Hindlimb muscle (tissue), 1 donor: ENCODE measurements at regions not wholly inside any gene's neighbourhood (a gene's known extent, or its start where the extent isn't known, plus 50 kb on each side); places are given as distances from the start of the nearest gene placed in this dataset.
"Not testable (repeated sequence)": the region's sequence is repeated elsewhere in the genome, so short reads cannot be mapped to it uniquely, and the experiment has no call there.

Experiments
- DNase-seq: peaks from one replicate; pipeline ENCODE4 v3.0.0-alpha.2; 2013

GRCh38 chr22:48303369-48303725 is 1524.3 kb downstream of the BRD1 start:
- no peak for DNase-seq

- DNase-seq = no peak
Observed at GRCh38 chr22:48302657-48303368, 1524.9 kb downstream of the BRD1 start.

- no peak for DNase-seq
Observed at GRCh38 chr22:48301908-48302307, 1525.8 kb downstream of the BRD1 start.

- no peak for DNase-seq
Observed at GRCh38 chr22:48301421-48301820, 1526.3 kb downstream of the BRD1 start.

GRCh38 chr22:48300877-48301276 is 1526.8 kb downstream of the BRD1 start:
- DNase-seq = no peak

GRCh38 chr22:48299801-48300200 is 1527.9 kb downstream of the BRD1 start:
- DNase-seq = no peak

GRCh38 chr22:48299124-48299523 is 1528.5 kb downstream of the BRD1 start:
- no peak for DNase-seq

- DNase-seq = no peak
Observed at GRCh38 chr22:48297296-48297695, 1530.4 kb downstream of the BRD1 start.

GRCh38 chr22:48289954-48290353 is 1527.5 kb downstream of the TBC1D22A start:
- not testable (repeated sequence) for DNase-seq

- no peak for DNase-seq
Observed at GRCh38 chr22:48288376-48288940, 1526.0 kb downstream of the TBC1D22A start.

- DNase-seq = no peak
Observed at GRCh38 chr22:48287031-48287430, 1524.6 kb downstream of the TBC1D22A start.

GRCh38 chr22:48284671-48285070 is 1522.2 kb downstream of the TBC1D22A start:
- no peak for DNase-seq

- no peak for DNase-seq
Observed at GRCh38 chr22:48282804-48283203, 1520.4 kb downstream of the TBC1D22A start.

GRCh38 chr22:48279461-48279756 is 1517.0 kb downstream of the TBC1D22A start:
- DNase-seq = no peak

- no peak for DNase-seq
Observed at GRCh38 chr22:48278620-48279460, 1516.4 kb downstream of the TBC1D22A start.

- no peak for DNase-seq
Observed at GRCh38 chr22:48277868-48278581, 1515.6 kb downstream of the TBC1D22A start.

- no peak for DNase-seq
Observed at GRCh38 chr22:48276994-48277867, 1514.8 kb downstream of the TBC1D22A start.

- no peak for DNase-seq
Observed at GRCh38 chr22:48275412-48275811, 1513.0 kb downstream of the TBC1D22A start.

GRCh38 chr22:48270731-48271130 is 1508.3 kb downstream of the TBC1D22A start:
- no peak for DNase-seq

GRCh38 chr22:48268771-48269552 is 1506.5 kb downstream of the TBC1D22A start:
- no peak for DNase-seq

- no peak for DNase-seq
Observed at GRCh38 chr22:48268293-48268692, 1505.8 kb downstream of the TBC1D22A start.
